Inflammatory macrophage (primary cell): ENCODE measurements at regions not wholly inside any gene's neighbourhood (a gene's known extent, or its start where the extent isn't known, plus 50 kb on each side); places are given as distances from the start of the nearest gene placed in this dataset.

Source experiments
- DNase-seq, 2 donors: peaks; one replicate each; pipeline ENCODE4 v3.0.0-alpha.2; 2020 to 2022

DNA sequence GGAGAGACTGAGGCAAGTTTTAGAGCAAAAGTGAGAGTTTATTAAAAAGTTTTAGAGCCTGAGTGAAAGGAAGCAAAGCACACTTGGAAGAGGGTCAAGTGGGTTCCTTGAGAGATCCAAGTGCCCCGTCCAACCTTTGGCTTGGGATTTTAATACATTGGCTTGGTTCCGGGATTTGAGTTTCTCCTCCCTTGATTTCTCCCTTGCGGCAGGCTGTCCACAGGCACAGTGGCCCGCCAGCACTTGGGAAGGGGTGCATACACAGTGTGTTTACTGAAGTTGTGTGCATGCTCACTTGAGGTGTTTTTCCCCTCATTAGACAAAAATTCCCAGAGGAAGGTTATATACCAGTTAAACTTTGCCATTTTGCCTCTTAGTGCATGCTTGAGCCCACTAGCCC lies 333.5 kb downstream of the PCDH18 start:
- DNase-seq, result no peak

DNA sequence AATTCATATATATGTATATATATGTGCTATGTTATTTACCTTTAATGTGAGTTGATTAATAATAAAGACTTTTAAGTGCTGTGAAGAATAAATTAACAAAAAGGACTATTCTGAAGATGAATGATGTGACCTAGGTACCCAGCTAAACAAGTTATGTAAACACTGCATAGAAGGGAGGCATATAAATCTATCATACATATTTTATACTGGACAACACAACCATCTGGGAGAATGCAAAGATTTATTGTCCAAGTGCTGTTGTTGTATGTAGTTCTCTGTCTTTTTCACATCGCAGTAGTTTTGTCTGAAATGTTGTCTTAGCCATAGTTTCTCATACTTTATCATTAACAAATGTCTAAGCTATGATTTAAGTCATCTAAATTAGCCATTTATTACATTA lies 337.6 kb downstream of the PCDH18 start:
- no peak for DNase-seq

DNA sequence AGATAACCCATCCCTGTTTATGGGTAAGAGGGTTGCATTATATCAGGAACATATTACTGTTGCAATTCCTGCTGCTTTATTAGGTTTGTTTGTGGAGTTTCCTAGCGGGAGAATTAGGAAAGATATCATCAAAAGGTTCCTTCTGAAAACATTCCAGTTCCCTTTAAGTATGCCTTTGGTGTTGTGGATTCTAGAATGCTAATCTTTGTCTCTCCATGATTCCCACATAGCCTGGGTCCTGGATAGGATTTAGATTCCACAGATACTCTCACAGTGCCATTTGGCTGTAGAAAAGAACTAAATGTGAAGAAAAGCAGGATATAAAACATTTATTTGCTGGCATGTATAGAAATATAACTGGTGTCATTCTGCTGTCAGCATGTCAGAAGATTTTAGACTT lies 338.7 kb downstream of the PCDH18 start:
- no peak for DNase-seq

DNA sequence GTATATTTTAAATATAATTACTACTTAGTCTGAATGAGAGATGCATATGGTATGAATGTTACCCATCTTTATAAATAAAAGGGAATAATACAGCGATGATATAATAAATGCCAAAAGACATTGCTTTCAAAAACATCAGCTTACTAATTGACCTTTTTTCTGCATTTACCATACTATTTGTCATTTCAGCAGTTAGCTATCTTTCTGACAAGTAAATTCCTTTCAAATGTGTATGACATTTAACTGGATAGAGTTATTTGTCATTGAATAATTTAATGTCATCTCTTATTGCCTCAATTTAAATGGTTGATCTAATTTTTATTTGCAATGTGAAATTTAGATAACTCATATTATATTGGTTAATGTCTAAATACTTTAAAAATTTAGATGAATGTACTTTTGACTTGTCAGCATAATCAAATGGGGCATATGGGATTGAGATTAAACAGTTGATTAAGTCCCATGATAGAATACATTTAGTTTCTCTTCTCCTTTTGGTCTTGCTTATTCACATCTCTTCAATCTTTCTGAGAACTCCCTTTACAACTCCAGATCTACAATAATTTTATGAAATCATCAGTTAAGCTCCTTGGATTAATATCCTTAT lies 350.9 kb downstream of the PCDH18 start:
- no peak for DNase-seq

DNA sequence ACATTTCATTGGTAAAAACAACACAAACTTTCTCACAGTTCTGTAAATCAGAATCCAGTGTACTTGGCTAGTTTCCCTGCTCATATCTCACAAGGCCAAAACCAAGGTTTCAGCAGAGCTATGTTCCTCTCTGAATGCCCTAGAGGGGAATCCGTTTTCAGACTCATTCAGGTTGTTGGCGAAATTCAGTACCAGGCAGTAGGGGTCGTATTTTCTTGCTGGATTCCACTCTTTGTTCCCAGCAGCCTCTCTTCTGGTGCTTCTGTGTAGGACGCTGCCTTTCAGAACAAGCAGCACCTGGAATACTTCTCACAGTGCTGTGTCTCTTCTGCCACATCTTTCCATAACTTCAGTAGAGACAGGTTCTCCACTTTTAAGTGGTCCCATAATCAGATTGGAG lies 351.9 kb downstream of the PCDH18 start:
- no peak for DNase-seq

DNA sequence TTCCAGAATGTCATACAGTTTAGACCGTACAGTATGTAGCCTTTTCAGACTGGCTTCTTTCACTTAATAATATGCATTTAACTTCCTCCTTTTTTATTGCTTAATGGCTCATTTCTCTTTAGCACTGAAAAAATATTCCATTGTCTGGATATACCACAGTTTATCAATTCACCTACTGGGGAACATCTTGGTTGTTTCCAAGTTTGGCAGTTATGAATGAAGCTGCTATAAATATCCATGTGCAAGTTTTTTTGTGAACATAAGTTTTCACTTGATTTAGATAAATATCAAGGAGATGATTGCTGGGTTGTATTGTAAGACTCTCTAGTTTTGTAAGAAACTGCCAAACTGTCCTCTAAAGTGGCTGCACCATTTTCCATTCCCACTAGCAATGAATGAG lies 375.5 kb downstream of the PCDH18 start:
- DNase-seq, result no peak

DNA sequence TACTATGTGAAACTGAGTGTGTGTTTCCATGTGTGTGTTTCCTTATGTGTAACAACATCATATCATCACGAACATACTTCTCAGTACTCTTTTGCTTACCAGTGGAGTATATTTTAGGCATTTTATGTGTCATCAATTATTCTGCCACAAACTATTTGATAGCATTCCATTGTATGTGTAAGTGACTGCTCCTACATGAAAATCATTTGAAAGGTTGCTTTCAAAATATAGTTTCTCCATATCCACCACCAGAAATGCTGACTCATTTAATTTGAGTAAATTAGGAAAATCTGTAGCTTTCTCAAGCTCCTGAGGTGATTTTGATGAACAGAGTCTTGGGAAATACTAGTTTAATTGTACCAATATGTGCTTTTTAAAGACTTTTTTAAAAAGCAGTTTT lies 376.2 kb downstream of the PCDH18 start:
- no peak for DNase-seq

DNA sequence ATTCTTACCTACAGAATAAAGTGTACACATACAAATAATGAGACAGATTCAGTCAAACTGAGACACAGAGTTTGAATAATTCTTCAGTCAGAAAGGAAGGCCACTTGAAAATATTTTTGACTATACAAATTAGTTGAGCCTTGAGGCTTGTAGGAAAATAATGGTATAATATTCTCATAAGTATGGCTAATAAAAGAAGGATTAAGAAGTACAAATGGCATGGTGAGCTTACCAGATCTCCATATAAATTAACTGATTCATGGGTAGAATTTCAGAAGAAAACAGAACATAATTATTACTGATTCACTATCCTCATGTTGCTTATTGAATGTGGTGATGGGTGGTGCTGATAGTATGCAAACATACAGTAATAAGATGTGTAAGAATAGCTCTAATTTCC lies 401.1 kb downstream of the PCDH18 start:
- no peak for DNase-seq

DNA sequence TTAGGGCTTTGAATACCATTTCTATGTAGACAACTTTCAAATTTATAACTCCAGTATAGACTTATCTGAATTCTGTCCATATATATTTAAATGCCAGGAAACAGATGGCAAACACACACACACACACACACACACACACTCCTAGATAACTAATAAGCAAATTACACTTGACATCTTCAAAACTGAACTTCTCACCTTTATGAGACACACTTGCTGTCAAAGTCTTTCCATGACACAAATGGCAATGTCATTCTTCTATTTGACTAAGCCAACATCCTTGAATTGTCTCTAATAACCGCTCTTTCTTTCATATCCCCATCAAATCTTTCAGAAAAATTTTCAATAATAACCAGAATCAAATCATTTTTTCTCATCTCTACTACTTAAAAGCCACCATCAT lies 402.4 kb downstream of the PCDH18 start:
- no peak for DNase-seq

DNA sequence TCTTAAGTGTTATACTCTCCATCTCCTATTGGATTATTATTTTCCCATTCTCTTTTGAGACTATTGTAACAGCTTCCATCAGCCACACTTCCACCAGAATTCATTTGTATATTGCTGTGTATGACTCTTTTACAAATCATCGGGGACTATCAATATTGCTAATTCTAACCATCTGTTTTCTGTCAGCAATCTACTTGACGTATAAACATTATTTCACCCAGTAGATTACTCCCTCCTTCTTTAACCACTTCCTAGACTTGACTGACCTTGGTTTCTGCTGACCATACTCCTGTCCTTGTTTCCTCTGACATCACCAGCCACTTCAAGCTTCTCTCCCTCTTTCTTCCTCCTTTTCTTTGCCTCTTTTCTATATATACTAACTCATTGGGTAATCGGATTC lies 402.9 kb downstream of the PCDH18 start:
- no peak for DNase-seq

DNA sequence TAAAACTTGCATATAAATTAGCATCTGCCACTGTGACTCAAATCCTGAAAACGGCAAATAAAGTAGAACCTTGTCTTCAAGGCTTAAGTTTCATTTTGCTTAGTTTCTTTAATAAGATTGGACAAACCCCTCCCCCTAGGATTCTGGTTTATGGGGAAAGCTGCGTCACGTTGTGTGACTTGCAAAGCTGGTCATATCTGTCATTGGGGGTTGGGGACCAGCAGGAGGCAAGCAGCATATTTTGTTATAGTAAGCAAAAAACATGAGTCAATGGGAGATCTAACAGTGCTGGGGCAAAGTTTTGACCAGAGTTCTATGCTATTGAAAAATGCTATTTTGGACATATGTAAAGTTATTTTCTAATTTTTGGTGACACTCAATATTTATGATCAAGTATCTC lies 407.3 kb downstream of the PCDH18 start:
- DNase-seq, result no peak

DNA sequence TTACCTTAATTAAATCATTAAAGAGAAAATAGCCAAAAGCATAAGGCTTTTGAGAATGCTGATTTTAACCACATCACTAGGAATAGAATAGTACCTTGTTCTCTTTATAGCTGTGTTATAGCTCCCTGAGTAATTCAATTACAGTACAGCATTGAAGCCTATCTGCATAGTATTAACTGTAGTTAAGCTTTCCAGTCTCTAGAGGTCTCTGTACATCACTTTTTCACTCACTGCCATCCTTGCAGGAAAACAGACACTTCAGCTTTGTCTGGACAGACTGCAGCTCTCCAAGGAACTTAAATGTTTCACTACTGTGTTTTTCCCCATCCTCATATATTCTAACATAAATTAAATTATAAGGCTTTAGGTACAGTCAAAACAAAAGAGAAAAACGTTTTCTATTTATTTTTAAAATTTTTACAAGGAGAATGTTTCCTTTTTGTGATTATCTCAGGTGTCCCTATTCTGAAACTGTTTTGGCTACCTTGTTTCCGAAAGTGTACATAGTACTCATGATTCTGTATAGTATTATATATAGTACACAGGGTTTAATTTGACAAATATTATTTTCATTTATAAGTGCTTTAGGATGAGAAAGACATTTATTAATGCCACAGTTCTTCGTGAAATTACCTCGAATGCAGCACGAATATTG lies 407.9 kb downstream of the PCDH18 start:
- peak; percentile 6 to 19 for DNase-seq

DNA sequence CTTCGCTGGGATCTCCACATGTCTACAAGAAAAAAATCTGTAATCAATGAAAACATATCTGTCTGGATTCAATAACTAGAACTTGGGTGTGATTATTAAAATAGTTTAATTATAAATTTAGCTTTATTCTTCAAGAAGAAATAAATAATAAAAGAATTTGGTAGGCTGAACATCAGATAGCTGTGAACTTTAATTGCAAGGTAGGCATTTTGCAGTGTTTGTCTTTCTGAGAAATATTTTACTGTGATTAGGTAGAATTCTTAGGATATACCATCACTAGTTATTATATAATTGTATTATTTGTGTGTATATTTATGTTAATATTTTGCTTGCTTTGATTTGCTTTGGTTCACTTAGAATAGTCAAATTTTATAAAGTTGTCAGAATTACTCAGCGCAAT lies 409.4 kb downstream of the PCDH18 start:
- DNase-seq, result no peak

DNA sequence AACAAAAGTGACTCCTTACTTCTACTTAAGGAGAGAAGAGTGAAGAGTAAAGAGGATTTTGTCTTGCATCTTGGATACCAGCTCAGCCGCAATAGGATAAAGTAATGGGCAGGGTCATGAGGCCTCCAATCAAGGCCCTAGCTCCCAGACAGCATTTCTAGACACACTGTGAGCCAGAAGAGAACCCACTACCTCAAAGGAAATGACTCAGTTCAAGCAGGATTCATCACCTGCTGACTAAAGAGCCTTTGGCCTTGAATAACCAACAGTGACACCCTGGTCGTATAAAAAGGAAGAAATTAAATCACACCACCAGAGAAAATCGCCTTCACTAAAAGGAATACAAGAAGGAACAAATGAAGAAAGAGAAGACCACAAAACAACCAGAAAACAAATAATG lies 416.1 kb downstream of the PCDH18 start:
- DNase-seq, result no peak

DNA sequence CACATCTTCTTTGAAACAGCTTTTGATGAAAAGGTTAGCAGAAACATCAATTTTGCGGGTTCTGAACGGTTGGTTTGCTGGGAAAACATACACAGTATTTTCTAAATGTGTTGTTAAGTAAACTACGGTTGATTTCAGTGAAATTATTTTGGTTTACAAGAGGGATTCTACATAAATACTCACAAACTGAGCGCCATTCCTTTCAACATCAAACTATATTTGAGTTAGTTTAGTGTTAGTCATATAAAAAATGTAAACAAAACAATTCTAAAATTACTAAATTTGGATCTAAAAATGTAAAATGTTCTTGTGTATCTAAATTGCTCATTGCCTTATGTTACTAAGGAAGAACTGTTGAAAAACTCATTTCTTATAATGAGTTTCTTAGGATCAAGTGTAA lies 425.6 kb downstream of the PCDH18 start:
- no peak for DNase-seq

DNA sequence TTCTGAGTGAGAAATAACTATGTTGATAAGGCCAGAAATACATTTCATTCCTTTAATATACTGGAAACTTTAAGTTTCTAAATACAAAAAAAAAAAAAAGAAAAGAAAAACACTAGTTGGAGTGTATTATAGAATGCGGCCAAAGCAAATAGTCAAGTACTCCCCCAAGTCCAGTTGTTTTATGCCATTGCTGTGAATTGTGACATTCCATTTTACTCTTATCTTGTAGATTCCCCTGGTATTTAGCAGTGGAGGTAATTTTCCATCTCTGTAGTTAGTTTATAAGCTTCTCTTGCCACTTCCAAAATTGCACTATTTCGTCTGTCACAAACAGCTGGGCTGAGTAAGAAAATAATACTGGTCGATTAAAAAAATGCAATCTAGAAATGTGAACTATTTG lies 426.0 kb downstream of the PCDH18 start:
- no peak for DNase-seq

DNA sequence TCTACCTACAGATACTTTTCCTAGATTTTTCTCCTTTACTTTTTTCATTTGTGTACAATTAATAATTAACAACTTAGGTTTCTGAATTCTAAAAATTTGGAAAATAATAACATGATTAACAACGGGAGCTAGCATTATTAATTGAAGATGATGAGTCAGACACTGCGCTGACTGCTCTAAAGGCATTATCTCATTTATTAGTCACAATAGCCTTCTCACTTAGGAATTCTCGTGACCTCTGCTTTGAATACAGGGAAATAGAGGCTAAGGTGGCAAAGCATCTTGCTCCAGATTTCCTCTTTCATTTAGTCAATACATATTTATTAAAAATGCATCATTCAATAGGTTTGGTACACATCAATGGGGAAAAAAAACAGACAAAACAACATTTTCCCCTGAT lies 441.3 kb downstream of the PCDH18 start:
- DNase-seq, result no peak

DNA sequence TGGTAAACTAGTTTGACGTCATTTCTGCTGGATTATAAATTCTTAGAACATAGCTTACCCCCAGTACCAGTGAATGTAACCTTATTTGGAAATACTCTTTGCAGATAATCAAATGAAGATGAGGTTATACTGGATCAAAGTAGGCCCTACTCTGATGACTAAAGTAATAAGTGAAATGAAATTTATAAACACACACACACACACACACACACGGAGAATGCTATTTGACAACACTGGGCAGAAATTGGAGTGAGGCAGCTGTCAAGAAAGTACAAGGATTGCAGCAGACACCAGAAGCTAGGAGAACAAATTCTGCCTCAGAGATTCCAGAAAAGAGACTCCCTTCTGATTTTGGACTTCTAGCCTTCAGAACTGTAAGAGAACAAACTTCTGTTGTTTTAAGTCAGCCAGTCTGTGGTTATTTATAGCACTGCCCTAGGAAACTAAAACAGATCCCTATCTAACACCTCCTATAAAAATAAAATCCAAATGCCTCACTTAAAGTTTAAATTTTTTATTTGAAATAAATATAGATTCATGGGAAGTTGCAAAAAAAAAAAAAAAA lies 448.6 kb downstream of the PCDH18 start:
- DNase-seq, result no peak

DNA sequence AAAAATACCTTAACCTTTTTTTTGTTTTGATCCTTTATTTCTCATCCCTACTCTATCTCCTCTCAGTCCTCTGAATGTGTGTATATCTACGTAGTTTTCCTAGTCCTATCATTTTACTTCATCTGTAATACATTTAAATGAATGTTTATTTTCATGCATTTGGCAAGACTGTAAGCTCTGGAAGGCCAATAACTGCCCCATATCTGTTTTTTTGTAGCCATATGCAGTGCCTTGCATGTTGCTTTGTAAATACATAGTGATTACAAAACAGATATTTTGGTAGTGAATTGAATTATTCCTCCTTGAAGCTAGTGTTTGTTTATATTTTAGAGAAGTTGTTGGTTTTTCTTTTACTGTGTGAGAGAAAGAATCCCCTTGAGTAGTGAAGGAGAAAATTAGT lies 450.2 kb downstream of the PCDH18 start:
- DNase-seq, result no peak

DNA sequence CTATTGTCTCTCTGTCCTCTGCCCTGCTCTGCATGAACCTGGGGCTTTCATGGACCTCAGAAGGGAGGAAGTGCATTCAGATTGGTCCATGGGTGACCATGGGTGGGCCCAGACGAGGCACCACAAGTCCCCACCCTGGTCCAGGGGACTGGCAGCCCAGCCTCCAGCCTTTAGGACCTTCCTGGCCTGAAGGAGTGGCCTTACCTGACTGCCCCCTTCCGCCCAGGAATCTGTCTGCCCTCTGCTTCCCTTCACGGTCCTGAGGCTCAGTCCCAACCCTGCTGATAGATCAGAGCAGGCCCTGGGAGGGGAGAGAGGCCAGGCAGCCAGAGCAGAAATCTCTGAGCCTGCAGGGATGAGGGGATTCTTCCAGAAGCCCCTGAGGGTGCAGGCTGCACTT lies 455.4 kb downstream of the PCDH18 start:
- no peak for DNase-seq

DNA sequence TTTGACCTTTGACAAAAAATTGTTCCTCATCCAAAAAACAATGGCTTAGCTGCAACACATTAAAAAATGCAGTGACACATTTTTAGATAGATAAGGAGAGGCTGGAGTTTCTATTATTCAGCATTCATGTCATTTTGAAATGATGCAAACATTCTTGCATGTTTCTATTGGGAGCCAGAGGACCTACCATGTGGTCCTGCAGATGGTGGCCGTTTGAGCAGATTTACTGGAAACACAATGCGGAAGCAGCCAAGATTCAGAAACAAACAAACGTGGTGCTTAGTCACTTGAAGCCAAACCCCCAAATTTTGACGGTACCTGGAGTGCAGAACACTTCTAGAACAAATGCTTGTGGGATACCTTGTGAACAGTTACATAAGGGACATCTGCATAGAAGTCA lies 456.7 kb downstream of the PCDH18 start:
- no peak for DNase-seq

DNA sequence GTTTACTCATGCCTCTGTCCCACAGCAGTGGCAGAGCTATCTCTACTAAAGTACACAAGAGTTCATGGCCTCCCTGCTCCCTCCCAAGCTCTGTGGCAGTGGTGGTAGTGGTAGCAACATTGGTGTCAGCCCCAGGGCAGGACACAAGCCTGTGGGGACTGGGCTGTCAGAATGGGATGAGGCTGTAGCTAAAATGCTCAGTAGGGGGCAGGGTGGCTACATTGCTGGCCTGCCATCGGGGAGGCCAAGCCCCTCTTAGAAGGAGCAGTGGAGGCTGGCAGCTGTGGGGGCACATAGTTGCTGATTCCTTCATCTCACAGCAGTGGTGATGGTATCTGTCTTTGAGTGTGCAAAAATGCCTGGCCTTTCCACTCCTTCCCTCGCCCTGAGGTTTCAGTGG lies 461.7 kb downstream of the PCDH18 start:
- no peak for DNase-seq

DNA sequence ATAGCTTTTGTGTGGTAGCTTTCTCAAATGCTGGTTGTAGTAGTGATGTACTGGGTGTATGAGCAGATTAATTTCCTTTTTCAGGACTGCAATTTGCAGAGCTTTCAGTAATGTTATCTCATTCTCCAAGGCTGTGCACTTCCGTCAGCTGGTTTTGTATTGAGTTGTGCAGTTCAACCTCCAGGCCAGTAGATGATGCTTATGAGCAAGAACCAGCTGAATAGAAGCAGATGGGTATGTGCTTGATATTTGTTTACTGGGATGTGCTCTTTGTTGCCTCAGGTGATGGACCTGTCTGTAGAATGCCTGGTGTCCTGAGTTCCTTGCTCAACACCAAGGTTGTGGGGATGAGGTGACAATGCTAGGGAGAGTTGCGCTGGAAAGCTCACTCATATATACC lies 462.8 kb downstream of the PCDH18 start:
- DNase-seq, result no peak

DNA sequence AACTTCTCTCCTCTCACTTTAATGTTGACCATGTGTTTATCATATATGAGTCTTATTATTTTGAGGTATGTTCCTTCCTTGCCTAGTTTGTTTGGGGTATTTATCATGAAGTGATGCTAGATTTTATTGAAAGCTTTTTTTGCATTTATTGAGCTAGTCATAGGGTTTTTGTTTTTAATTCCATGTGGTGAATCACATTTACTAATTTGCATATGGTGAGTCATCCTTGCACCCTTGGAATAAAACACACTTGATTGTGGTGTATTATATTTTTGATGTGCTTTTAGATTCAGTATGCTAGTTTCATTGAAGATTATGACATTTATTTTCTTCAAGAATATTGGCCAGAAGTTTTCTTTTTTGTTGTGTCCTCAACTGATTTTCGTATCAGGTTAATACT lies 464.6 kb downstream of the PCDH18 start:
- DNase-seq, result no peak

DNA sequence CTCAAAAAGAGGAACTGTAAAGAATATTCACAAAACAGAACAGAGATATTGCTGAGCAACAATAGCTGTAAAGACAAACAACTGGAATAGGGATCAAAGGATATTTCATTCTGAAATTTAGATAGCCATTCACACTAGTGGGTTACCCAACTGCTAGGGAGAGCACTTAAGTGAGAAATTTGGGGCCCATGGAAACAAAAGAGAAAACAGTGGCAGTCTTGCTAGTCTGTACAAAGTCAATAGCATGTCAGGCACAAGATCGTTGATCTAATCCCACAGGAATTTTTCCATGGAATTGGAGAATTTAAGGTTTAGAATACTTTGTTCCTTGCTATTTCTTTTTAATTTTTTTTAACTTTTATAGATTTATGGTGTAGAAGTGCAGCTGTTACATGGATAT lies 467.0 kb downstream of the PCDH18 start:
- DNase-seq, result no peak
